Retina (tissue), 1 donor: ENCODE measurements at regions not wholly inside any gene's neighbourhood (a gene's known extent, or its start where the extent isn't known, plus 50 kb on each side); places are given as distances from the start of the nearest gene placed in this dataset.
A peak's percentile ranks its signal among the peaks of the same experiment; 100 is the strongest.
"Not testable (repeated sequence)": the region's sequence is repeated elsewhere in the genome, so short reads cannot be mapped to it uniquely, and the experiment has no call there.

ENCODE experiments used
- DNase-seq: peaks from one replicate; pipeline ENCODE4 v3.0.0-alpha.2; 2016

- DNase-seq = peak; percentile 2
Observed at GRCh38 chr3:173342679-173343078, 54.9 kb upstream of the NLGN1 start.

- no peak for DNase-seq
Observed at GRCh38 chr3:173340626-173341025, 56.9 kb upstream of the NLGN1 start.

GRCh38 chr3:173336261-173336660 is 61.3 kb upstream of the NLGN1 start:
- no peak for DNase-seq

- no peak for DNase-seq
Observed at GRCh38 chr3:173306110-173306509, 91.4 kb upstream of the NLGN1 start.

- no peak for DNase-seq
Observed at GRCh38 chr3:173304182-173304800, 93.3 kb upstream of the NLGN1 start.

- DNase-seq = no peak
Observed at GRCh38 chr3:173301647-173302046, 95.9 kb upstream of the NLGN1 start.

- DNase-seq = no peak
Observed at GRCh38 chr3:173289072-173289471, 108.5 kb upstream of the NLGN1 start.

DNA sequence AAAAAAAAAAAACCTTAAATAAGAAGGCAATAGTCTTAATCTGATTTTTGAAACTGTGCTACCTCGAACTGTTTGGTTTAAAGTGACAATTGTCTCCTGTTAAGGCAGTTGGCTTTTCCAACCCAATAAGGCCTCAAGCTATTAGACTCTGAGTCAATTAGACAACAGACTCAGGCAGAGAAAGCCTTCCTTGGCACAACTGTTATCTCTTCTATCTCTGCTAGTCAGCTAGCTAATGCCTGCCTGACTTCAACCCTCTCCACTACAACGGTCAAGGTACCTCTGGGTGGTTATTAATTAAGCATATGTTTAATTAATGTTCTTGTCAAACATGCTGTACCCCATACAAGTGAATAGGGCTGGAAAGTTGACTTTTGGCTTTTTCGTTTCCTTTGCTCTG is 110.2 kb upstream of the NLGN1 start:
- no peak for DNase-seq

- DNase-seq = not testable (repeated sequence)
Observed at GRCh38 chr3:173286507-173286906, 111.0 kb upstream of the NLGN1 start.

DNA sequence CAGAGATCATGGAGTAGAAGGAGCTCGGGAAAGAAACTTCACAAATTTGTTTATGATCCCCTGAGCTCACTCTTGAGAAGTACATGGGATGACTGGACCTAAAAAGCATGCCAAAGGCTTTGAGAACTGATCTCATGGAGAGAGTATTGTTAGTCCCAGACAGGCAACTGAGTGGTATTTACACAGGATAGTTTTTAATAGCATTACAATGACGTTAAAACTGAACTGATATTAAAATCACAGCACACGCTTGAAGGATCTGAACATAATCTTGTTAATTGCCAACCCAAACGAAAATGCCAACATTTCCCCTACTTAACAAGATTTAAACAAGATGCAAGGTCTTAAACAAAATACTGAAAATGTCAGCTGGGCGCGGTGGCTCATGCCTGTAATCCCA is 113.2 kb upstream of the NLGN1 start:
- no peak for DNase-seq

GRCh38 chr3:173275740-173276139 is 121.8 kb upstream of the NLGN1 start:
- DNase-seq = no peak

DNA sequence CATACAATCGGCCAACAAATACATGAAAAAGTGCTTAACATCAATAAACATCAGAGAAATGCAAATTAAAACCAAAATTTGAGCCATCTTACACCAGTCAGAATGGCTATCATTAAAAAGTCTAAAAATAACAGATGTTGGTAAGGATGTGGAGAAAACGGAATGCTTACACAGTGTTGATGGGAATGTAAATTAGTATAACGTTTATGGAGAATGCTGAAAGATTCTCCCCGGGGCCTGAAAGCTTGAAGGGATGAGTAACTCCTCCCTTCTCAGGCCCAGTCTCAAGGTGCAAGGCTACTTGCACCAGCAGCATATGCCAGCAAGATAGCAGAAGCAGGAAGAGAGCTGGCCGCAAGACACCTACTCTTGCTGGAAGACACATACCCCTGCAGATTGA is 123.7 kb upstream of the NLGN1 start:
- no peak for DNase-seq

DNA sequence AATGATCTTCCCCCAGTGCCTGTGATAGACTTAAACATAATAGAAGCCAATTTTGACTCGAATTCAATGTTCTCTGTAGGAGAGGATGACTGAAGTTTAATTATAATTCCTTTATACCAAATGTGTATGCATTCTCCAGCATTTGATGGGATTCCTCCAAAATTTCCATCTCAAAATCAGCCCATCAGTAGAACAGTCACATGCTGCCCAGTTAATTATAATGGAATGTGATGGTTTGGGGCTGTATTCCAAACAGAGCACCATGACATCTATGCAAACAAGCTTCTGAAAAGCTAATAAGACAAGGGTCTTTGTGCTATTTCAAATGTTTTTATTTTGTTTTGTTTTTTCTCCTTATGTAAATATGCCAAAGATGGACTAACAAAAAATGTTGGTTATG is 127.7 kb upstream of the SPATA16 start:
- DNase-seq = no peak

DNA sequence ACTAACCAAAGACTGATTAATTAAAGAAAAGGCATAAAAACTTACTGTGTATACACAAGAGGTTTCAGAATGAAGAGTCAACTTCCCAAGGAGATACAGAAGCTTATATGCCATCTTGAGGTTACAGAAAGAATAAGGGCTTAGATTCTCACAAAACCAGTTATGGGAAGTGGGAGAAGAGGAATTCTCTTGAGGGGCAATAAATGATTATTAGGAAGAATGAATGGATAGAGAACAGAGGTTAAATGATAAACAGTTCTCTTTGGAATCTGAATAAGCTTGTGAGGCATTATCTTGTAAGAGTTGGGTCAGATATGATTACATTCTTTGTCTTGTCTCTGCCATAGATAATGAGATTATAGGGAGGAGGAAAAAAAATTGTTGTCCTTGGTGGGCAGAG is 126.7 kb upstream of the SPATA16 start:
- no peak for DNase-seq

DNA sequence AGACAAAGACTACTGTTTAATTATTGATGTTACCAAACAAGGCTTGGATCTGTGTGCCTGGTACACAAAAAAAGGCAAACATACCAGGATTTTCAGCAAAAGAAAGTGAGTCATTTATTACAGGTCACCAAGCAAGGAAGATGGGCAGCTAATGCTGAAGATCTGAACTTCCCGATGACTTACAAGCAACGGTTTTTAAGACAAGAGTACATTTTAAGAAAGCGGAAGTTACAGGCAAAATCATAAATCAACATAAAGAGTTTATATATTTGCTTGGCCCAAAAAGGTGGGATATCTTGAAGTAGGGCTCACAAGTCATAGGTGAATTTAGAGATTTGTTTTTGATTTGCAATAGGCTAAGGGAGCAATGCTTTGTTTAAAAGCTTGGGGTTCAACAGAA is 125.4 kb upstream of the SPATA16 start:
- DNase-seq = no peak

DNA sequence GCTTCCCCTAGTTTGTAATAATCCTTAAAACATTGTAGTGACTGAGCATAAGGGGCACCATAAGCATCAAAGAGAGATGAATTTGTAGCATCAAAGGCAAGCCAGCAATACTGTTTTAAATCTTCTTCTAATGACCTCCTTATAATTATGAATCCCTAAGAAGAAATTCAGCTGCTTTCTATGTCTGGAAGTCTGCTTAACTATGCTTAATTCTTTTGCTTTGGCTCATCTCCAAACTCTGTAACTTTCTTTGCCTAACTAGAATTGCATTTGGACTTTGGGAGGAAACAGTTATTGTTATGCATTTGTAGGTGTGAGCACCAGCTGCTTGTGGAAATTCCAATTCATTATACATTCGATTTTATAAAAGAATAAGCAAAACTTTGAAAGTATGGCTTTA is 117.7 kb upstream of the SPATA16 start:
- DNase-seq = no peak

DNA sequence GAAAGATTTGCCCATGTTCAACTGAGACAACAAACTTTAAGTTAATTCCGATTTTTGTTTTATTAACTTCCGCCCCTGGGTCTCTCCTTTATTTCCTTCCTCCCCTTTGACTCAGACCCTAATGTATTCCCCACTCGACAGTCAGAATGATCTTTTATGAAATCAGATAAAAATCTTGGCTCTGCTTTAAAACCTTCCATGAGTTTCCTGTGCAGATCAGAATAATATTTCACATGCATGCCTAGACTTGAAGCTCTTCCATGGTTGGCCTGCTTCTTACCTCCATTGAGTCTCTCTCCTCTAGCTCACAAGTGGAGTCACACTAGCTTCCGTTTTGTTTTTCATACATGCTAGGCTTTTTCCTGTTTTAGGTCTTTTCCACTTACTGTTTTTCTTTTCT is 116.8 kb upstream of the SPATA16 start:
- DNase-seq = no peak

- no peak for DNase-seq
Observed at GRCh38 chr3:173255555-173255954, 114.5 kb upstream of the SPATA16 start.

- DNase-seq = no peak
Observed at GRCh38 chr3:173253471-173253870, 112.4 kb upstream of the SPATA16 start.

DNA sequence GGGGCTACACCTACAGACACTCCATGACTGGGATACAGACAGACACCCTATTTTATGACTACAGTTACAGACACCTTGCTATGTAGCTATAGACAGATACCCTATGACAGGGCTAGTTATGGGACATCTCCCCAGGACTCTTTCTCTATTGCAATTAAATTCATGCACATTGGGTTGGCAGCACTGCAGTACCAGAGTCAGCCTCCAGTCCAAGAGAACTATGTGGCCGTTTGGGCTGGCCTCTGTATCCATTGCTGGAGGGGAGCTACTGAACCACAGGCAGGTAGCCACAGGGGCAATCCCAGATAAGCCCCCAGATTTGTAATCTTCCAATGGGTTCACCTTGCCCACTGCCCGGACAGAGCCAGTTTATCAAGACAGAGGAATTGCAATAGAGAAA is 108.4 kb upstream of the SPATA16 start:
- DNase-seq = no peak

- no peak for DNase-seq
Observed at GRCh38 chr3:173241727-173242126, 100.7 kb upstream of the SPATA16 start.

- DNase-seq = no peak
Observed at GRCh38 chr3:173238091-173238490, 97.1 kb upstream of the SPATA16 start.

- no peak for DNase-seq
Observed at GRCh38 chr3:173225351-173225750, 84.3 kb upstream of the SPATA16 start.

DNA sequence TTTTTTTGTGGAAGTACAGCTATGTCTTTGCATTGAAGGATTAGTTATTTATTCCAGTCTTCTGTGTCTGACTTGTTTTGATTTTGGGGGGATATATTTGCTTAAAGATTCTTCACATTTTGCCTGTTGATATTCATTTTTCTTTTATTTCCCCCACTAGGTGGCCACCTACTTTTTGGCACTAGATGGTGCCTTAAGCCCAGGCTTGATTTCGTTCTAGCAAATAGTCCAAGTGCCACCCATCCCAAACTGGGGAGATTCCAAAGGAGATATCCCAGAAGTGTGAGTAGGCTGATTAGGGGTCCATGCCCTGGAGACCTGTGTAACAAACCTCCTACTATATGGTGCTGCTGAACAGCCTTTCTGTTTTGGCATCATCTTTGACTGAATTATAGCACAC is 80.0 kb upstream of the SPATA16 start:
- no peak for DNase-seq

- DNase-seq = no peak
Observed at GRCh38 chr3:173217127-173217526, 76.1 kb upstream of the SPATA16 start.

DNA sequence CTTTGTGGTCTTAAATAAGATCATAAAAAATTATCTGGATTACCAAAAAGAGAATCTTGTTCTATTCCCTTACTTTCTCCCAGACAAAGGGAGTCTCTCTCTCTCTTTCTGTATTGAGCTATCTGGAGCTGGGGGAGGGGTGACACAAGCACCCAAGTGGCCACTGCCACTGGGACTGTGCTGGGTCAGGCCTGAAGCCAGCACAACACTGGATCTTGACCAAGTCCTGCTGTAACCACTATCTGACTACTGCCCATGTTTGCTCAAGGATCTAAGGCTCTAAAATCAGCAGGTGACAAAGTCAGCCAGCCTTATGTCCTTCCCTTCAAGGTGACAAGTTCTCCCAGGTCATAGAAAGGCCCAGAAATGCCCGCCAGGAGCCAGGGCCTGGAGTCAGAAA is 75.0 kb upstream of the SPATA16 start:
- DNase-seq = no peak
